GM18507 (cell line): ENCODE measurements at regions not wholly inside any gene's neighbourhood (a gene's known extent, or its start where the extent isn't known, plus 50 kb on each side); places are given as distances from the start of the nearest gene placed in this dataset.

ENCODE experiments used
- DNase-seq: peaks from one replicate; pipeline ENCODE4 v3.0.0; 2011; ENCODE audit warnings: low read depth; ENCODE audit not compliant: insufficient read length; ENCODE audit errors: extremely low spot score
- FAIRE-seq: peaks from 2 replicates; lab custom pipeline; 2011; peaks lifted over from hg19 to GRCh38; lab: Jason Lieb, UNC

GRCh38 chr4:159600061-159600460 lies 497.2 kb downstream of the RAPGEF2 start:
- no peak for FAIRE-seq
- no peak for DNase-seq

DNA sequence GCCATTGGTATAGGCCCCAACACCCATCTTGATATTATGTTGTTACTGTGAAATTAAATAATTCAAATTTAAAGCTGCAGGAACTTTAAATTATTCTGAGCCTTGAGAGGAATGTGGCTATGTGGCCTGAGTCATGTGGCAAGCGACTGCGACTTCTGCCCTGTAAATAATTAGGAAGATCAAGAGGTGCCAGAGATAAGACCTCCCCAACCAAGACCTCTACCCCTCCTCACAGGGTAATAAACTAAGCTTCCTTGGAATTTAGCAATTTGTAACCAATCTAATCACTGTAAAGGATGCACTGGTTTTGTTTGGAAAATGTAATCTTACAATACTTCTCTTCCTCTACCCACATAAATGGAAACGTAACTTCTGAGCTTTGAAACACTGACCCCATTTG lies 501.9 kb downstream of the RAPGEF2 start:
- DNase-seq (no peak), FAIRE-seq (no peak)

GRCh38 chr4:159606835-159607234 lies 504.0 kb downstream of the RAPGEF2 start:
- FAIRE-seq (no peak), DNase-seq (no peak)

DNA sequence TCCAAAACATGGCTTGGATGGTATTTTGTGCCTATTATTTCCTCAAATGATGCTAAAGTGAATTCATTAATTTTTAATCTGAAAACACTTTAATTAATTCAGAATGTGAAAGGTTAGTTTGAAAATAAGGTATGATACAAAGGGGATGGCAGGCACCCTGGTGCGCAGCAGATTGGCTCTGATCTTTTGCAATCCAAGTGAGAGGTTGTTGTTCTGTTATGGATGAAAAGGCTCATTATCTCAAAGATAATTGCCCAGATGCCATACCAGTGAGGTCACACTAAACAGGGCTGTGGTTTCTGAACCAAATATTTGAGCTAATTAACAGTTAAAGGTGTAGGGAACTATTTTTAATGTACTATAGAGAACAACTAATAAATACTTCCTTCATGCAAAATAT lies 504.9 kb downstream of the RAPGEF2 start:
- DNase-seq (no peak), FAIRE-seq (no peak)

GRCh38 chr4:159608436-159608835 lies 505.6 kb downstream of the RAPGEF2 start:
- DNase-seq (no peak), FAIRE-seq (no peak)

DNA sequence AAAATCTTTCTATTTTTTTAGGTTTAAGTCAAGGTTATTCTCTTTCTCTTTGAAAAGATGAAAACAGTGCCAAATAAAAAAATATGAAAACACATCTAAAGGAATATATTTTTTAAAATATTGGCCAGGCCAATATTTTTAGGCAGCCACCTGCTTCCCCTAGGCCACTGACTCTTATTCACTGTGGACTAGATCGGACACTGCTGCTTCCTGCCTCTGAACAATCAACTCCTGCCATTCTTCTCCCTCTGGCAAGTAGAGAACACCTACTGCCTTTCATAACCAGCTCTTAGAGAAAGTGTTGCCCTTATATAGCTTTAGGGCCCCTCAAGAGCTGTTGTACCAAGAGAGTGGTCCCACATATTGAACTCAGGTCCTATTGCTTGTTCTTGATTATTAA lies 529.2 kb downstream of the RAPGEF2 start:
- no peak for FAIRE-seq

GRCh38 chr4:159639671-159640323 lies 536.9 kb downstream of the RAPGEF2 start:
- FAIRE-seq (no peak), DNase-seq (no peak)

More for the DNA sequence above, 529.2 kb downstream of the RAPGEF2 start:
- DNase-seq: no peak

- DNase-seq (no peak), FAIRE-seq (no peak)
Measured at GRCh38 chr4:159649237-159649636, 546.4 kb downstream of the RAPGEF2 start.

GRCh38 chr4:159652871-159653270 lies 550.0 kb downstream of the RAPGEF2 start:
- no peak for FAIRE-seq
- DNase-seq: no peak

DNA sequence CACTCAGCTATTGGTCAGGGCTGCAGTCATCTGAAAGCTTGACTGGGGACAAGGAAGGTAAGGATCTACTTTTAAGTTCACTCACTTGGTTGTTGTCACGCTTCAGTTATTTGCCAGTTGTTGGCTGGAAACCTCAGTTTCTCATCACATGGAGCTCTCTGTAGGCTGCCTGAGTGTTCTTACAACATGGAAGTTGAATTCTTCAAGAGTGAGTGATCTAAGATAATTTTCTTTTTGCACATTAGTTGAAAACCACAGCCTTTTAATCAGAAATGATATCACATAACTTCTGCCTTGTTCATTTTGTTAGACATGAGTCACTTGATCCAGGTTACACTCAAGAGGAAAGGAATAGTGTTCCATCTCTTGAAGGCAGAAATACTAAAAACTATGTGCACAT lies 552.7 kb downstream of the RAPGEF2 start:
- no peak for FAIRE-seq
- no peak for DNase-seq

DNA sequence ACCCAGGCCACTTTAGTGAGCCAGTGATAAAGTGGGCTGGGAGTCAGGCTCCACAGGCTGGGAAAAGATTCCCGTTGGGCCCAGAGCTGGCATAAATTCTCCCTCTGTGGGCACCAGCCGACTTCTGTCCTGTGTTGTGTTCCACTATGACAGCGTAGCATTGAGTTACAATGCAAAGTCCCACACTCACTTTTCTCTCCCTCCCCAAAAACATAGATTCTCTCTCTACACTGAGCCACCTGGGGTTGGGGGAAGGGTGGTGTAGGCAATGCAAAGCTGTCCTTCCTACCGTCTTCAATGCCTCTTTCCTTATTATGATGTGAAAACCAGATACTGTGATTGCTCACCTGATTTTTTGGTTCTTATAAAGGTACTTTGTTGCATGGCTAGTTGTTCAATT lies 566.2 kb downstream of the RAPGEF2 start:
- DNase-seq (no peak), FAIRE-seq (no peak)

- DNase-seq (no peak), FAIRE-seq (no peak)
Measured at GRCh38 chr4:159673221-159673620, 570.3 kb downstream of the RAPGEF2 start.

GRCh38 chr4:159674241-159674640 lies 571.4 kb downstream of the RAPGEF2 start:
- DNase-seq (no peak), FAIRE-seq (no peak)

DNA sequence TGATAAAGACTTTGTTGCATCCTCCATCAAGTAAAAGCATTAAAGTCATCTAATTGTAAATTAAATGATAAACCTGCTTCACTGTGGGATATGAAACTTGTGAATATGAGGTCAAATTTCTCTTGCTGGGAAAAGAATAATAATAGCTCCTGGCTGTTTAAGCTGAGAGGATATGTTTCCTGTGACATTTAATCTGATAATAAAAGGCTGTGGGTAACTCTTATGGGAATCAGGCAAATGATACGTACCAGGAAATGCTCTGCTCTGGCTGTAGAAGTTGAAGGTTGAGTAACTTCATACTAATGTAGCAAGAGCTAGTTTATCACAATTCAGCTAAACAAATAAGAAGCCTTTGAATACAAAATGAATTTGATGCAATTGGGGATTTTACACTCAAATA lies 574.6 kb downstream of the RAPGEF2 start:
- DNase-seq: no peak
- FAIRE-seq: no peak

DNA sequence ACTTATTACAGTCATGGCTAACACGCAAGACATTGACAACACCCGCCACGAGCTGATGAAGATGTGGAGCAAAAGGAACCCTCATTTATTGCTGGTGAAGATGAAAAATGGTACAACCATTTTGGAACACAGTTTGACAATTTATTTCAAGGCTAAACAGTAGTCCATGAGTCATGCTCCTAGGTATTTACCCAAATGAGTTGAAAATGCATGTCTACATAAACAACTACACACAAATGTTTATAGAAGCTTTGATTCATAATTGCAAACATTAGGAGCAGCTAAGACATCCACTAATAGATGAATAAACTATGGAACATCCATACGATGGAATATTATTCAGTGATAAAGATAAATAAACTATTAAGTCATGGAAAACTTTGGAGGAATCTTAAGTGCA lies 580.1 kb downstream of the RAPGEF2 start:
- FAIRE-seq: no peak

DNA sequence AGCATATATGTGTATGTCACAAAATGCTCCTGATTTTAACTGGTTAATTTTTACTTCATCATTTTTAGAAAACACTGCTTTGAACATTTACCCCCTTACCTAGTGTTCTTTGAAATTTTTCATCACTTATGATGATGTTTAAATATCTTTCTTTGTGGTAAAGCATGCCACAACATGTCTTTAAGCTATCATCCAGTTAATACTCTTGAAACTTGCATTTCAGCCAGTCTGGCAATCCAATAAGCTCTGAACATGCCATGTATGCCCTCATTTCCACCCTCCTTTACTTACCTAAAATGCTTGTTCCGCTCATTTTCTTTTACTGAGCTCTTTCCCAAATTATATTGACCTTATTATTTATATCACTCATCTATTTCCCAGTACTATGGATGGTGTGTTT lies 581.2 kb downstream of the RAPGEF2 start:
- DNase-seq: no peak
- FAIRE-seq: no peak

More for the DNA sequence above, 580.1 kb downstream of the RAPGEF2 start:
- DNase-seq: no peak

- DNase-seq (no peak), FAIRE-seq (no peak)
Measured at GRCh38 chr4:159685340-159686092, 582.6 kb downstream of the RAPGEF2 start.

GRCh38 chr4:159689526-159689925 lies 586.6 kb downstream of the RAPGEF2 start:
- FAIRE-seq: no peak
- DNase-seq: no peak

GRCh38 chr4:159697322-159698283 lies 594.7 kb downstream of the RAPGEF2 start:
- DNase-seq (no peak), FAIRE-seq (no peak)

GRCh38 chr4:159698336-159698735 lies 595.5 kb downstream of the RAPGEF2 start:
- FAIRE-seq (no peak), DNase-seq (no peak)
